ENCODE measurements at regions not wholly inside any gene's neighbourhood (a gene's known extent, or its start where the extent isn't known, plus 50 kb on each side); places are given as distances from the start of the nearest gene placed in this dataset.
A peak's percentile ranks its signal among the peaks of the same experiment; 100 is the strongest.

GRCh38 chr7:84394219-84394618 is 199.6 kb upstream of the SEMA3A start:
- DNase-seq (ENCODE audit: low spot score), result no peak

DNA sequence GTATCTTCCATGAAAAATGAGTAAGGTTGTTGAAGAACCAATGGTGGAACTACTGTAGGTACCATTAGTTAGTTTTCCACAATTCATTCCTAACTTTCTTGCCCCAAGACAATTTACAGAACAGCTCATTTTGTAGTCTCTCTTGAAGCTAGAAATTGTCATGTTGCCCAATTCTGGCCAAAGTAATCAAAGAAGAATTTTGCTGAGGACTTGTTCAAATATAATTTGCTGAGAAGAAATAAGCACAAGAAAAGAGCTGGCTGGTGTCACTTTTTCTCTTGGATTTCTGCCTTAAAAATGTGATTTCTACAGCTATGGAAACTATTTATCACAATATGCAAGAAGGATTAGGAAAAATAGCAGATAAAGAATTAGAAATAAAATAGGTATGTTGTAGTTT is 199.2 kb upstream of the SEMA3A start:
- DNase-seq (ENCODE audit: low spot score), result no peak

DNA sequence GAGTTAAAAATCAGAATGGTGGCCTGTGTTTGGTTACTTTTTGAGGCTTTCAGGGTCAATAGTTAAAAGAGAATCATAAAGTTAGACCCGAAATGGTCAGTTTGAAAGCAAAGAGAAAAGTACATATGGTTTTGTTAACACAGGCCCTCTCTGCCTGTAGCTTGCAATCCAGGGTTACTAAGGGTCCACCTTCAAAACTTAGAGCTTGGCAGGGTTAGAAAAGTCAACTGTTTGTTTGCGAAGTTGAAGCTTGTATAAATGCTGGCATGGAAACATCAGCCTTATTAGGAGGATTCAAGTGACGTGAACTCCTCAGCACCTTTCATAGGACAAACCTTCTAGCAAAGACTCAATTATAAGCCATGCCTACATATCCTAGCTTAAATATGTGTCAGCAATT is 196.3 kb upstream of the SEMA3A start:
- DNase-seq (ENCODE audit: low spot score), result no peak

DNA sequence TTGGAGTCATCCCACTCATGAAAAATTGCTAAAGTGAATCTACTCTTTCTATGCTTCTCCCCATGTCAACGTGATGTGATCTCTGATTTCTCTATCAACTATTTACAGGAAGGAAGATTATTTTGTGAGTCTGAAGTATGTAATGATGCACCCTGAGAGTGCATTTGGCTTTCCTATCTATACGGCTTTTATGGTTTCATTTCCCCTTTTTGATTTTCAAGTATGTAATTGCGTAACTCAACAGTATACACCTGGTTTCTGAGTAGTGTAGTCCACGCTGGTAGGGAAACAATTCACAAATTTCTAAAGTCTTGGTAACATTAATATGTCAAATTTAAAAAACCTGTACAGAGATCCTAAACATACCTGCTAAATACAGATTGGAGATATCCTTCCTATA is 194.7 kb upstream of the SEMA3A start:
- DNase-seq (ENCODE audit: low spot score), result no peak

DNA sequence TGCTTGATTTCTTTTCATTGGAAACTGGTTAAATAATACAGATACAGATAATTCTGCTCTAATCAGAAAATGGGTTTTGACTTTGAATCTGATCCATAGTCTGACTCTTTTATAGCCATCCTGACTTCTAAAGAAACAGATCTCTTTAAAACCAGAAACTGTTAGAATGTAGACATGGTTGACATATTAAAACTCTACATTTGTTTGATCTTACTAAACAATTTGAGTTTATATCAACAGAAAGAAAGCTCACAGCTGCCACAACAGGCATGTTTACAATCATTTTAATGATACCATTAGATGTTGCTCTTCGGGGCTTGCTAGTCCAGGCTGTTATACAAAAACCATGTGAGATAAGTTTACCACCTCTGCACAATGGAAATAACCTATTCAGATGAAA is 193.0 kb upstream of the SEMA3A start:
- no peak for DNase-seq (ENCODE audit: low spot score)

DNA sequence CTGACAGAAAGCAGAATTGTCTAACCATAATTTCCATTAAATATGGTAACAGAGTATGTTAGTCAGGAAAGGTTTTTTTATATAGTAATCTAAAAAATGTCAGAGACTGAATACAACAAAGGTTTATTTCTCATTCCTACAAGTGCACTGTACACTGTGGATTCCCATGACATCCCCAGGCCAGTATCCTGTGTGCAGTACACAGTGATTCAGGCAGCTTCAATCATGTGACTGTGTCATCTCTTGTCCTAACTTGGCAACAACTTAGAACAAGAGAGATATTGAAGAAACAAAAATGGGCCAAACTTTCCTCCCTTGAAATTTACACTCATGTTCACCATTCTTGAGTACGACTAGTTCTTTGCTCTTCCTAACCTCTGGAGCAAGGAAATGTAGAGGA is 189.8 kb upstream of the SEMA3A start:
- DNase-seq (ENCODE audit: low spot score), result no peak

- no peak for DNase-seq (ENCODE audit: low spot score)
Measured at GRCh38 chr7:84379446-84379845, 184.9 kb upstream of the SEMA3A start.

DNA sequence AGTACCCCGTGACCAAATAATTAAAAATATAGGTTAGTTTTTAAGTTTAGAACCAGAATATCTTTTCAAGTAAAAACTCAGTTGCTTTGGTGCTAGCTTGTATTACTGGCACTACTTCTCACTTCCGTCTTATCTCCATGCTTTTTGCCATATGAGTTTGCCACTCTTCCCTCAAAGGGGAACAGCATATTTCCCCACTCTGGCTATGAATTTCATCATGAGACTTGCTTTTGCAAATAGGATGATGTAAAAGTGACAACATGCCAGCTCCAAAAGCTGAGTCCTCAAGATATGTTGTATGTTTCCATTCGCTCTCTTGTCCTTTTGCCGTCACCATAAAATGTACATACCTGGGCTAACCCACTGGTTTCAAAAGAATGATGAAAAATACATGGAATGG is 178.1 kb upstream of the SEMA3A start:
- DNase-seq (ENCODE audit: low spot score), result peak; percentile 87

DNA sequence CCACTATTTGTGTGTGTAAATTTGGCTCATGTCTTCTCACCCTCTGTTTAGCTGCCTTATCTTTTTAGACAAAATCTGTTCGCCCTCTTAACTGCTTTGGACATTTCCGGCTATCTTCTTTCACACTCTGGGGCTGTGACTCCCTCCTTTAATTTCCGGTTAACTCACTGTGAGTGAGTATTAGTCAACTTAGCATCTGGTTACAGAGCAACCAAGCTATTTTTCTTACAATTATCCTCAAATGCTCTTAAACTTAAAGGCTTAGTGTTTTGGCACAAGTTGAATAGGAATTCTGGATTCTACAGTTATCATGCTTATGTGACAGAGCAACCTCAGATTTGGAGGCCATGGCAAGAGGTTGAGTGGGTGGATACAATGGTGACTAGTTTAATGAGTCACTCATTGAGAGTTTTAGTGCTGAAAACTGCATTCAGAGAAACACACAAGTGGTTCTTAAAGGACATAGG is 177.6 kb upstream of the SEMA3A start:
- DNase-seq (ENCODE audit: low spot score), result peak; percentile 98

DNA sequence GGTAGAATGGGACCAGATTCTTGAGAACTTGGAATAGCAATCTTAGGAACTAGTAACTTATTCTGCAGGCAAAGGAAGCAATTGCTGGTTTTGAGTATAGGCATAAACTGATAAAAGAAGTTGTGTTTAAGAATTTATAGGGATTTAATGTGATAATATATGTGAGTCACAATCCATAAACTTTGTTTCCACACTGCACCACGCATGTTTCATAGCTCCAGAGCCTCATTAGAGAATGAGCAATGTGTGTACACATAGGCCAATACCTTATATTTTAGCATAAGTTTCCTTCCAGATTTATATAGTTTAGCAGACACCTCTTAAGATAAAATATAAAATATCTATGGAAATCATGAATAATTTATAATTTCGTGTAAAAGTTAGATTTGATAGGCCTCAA is 175.5 kb upstream of the SEMA3A start:
- DNase-seq (ENCODE audit: low spot score), result peak; percentile 79

GRCh38 chr7:84368122-84368521 is 173.5 kb upstream of the SEMA3A start:
- DNase-seq (ENCODE audit: low spot score), result peak; percentile 51

GRCh38 chr7:84364708-84365107 is 170.1 kb upstream of the SEMA3A start:
- DNase-seq (ENCODE audit: low spot score), result no peak

- no peak for DNase-seq (ENCODE audit: low spot score)
Measured at GRCh38 chr7:84363741-84364140, 169.2 kb upstream of the SEMA3A start.

DNA sequence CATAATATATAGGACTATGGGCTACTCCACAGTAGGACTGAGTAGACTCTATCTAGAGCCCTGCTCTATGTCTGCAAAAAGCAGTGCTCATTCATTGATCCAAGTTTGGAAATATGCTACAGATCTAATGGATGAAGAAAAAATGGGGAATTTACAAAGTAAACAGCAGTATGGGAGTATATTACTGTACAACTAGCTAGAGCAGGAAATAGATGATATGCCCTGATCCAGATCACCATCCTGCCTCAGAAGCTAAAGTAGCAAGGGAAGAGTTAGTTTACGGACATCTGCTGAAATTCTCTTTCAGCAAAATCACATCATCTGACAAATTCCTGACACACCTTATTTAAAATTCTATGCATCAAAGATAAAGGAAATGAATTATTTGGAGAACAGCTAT is 168.2 kb upstream of the SEMA3A start:
- DNase-seq (ENCODE audit: low spot score), result no peak

GRCh38 chr7:84362360-84362759 is 167.8 kb upstream of the SEMA3A start:
- no peak for DNase-seq (ENCODE audit: low spot score)

DNA sequence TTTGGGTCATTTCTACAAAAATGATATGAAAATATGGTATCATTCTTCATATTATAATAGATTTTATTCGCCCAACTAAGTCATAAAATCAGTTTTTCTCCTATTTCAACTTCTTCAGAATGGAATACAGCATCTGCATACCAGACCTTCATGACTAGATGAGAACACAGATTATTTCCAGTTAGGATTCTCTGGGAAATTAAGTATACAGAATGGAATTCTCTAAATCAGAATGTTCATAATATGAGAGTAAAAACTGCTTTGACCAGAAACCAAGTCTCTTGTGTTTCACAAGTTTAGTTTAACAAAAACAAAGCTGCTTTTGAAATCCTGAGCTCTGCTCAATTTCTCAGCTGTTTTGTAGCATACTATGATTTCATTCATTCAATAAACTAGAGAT is 160.3 kb upstream of the SEMA3A start:
- no peak for DNase-seq (ENCODE audit: low spot score)

DNA sequence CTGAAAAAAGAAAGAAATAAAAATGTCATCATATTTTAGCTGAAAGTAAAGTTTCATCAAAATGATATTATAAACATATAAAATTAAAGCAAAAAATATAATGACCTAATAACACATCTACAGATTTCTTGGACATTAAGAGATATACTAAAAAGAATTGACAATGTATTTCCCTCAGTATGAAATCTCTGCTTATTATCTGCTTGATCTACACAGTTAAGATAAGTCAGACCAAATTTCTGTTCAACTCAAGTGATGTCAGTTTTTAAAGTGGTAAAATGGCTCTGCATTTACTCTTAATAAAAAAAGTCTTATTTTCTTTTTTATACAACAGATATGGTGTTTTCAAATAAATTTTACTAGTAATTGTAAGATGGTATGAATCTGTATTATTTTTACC is 159.4 kb upstream of the SEMA3A start:
- no peak for DNase-seq (ENCODE audit: low spot score)

DNA sequence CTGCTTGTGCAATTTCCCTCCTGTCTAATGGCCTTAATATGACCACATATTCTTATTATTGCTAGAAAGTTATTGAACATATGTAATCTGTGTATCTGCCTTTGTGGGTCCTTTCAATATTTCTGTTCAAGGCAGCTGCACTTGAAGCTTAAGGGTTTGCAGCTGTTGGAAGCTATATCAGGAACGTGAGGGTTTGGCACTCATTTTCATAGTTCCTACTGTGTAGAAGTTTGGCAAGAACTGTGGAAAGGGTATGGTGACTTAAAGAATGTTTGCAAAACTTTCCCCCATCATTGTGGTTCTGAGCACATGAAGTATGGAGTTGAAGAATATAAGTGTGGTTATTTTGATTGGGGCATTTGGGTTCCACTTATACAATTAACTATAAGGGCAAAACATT is 144.7 kb upstream of the SEMA3A start:
- no peak for DNase-seq (ENCODE audit: low spot score)

DNA sequence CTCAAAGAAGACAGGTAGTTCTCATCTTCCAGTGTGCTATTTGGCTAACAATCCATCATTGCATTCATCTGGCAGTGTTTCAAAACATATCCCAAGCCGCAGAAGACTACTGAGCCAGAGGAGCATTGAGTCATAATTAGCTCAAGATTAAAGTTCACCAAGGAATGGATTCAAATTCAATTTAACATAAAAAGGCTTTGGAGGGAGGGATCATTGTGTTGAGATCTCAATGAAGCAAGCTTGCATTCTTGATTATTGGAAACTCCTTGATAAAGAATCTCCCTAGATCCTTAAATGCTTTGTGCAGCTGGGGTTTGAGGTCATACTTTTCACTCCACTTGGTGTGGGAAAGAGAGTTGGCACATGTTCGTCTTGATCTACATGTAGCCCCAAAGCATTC is 142.8 kb upstream of the SEMA3A start:
- DNase-seq (ENCODE audit: low spot score), result peak; percentile 29

DNA sequence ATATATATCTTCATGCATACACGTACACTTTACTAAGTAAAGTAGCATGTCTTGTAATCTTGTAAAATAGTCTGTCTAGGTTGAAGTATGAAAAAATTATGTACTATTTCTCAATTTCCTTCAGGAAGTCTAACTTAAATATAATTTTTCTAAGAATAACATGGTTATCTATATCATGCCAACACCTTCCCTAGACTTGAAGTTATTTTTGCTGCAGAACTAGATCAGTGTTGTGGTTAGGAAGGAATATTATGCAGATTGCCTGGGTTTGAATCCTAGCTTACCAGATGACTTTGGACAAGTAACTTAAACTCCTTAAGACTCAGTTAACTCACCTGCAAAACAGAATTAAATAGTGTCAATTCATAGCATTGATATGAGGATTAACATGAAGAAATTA is 142.2 kb upstream of the SEMA3A start:
- no peak for DNase-seq (ENCODE audit: low spot score)

DNA sequence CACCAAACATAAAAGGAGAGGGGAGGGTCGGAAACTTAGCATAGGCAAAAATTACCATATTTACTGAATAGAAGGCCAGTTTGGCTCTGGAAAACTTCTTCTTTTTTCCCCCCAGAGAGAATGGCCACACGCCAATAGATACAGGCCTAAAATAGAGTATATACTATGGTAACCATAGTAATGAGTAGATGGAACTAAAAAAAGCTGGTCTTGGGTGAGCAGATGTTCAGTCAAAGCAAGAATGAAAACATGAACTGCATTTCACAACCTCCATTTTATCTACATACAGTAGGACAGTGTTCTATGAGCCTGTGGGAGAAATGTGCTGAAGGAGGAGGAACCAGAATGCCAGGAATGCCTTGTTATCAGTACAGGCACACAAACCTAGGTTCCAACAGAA is 141.7 kb upstream of the SEMA3A start:
- DNase-seq (ENCODE audit: low spot score), result no peak

- DNase-seq (ENCODE audit: low spot score), result no peak
Measured at GRCh38 chr7:84331616-84332015, 137.0 kb upstream of the SEMA3A start.

- DNase-seq (ENCODE audit: low spot score), result no peak
Measured at GRCh38 chr7:84328571-84328970, 134.0 kb upstream of the SEMA3A start.

GRCh38 chr7:84324136-84324630 is 129.6 kb upstream of the SEMA3A start:
- no peak for DNase-seq (ENCODE audit: low spot score)

DNA sequence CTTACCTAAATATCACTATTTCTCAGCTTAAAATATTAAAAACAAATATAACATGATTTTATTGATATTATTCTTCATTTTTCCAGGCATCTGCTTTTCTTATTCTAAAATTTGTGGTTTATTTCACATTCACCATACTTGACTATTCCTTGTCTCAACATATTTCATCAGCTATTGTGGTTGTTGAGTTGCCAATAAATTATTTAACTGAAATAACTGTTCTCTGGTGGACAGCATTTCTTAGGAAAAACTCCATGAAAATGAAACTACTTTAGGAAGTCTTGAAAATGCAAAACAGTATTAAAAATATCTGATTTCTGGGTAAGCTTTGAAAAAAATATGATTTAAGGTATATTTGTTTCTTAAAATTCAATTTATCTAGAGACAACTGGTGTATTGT is 122.9 kb upstream of the SEMA3A start:
- DNase-seq (ENCODE audit: low spot score), result no peak
